Esophagus squamous epithelium (tissue), 5 donors: ENCODE measurements at regions not wholly inside any gene's neighbourhood (a gene's known extent, or its start where the extent isn't known, plus 50 kb on each side); places are given as distances from the start of the nearest gene placed in this dataset.

Source experiments
- DNase-seq: peaks from one replicate; lab custom pipeline; 2025; lab: John Stamatoyannopoulos, UW
- H3K27ac ChIP-seq, 4 donors: fragments of 200-600 bp; sonication (generic); one replicate each; pipeline ENCODE4 v1.5.1; 2016 to 2019; ENCODE audit warnings: mild to moderate bottlenecking in 1 of 4
- H3K27me3 ChIP-seq, 4 donors: fragments of 200-600 bp; sonication (generic); 1 replicate in 3 of 4; 2 replicates in 1 of 4; pipeline versions ENCODE4 v1.5.1 to v1.6.0; 2017 to 2021; ENCODE audit warnings: antibody characterized with exemption in 1 of 4
- H3K36me3 ChIP-seq, 3 donors: fragments of 200-600 bp; sonication (generic); one replicate each; pipeline ENCODE4 v1.5.1; 2016 to 2019
- H3K4me1 ChIP-seq, 3 donors: fragments of 200-600 bp; sonication (generic); one replicate each; pipeline ENCODE4 v1.5.1; 2017 to 2019
- H3K4me3 ChIP-seq, 4 donors: fragments of 200-600 bp; sonication (generic); 1 replicate in 3 of 4; 2 replicates in 1 of 4; pipeline ENCODE4 v1.5.1; 2016 to 2019; ENCODE audit warnings: mild to moderate bottlenecking in 2 of 4, moderate library complexity in 1 of 4
- H3K9me3 ChIP-seq, 3 donors: fragments of 200-600 bp; sonication (generic); one replicate each; pipeline ENCODE4 v1.5.1; 2016 to 2019
- CTCF ChIP-seq, 6 experiments: fragments of 450-650 bp in 4 of 6; fragments of 200-600 bp in 2 of 6; sonication (generic) in 2 of 6; IDR thresholded peaks; one replicate each; pipeline ENCODE4 v1.5.1; 2016 to 2019; ENCODE audit warnings: antibody characterized with exemption in 6 of 6, mild to moderate bottlenecking in 4 of 6, moderate library complexity in 4 of 6
- POLR2A ChIP-seq, 4 donors: fragments of 450-650 bp; IDR thresholded peaks; one replicate each; pipeline ENCODE4 v1.6.1; 2017; ENCODE audit warnings: antibody characterized with exemption in 4 of 4, mild to moderate bottlenecking in 4 of 4, moderate library complexity in 3 of 4
- WGBS, 2 donors: methylation state at CpG; one replicate each; pipeline ENCODE4 v1.1.5; 2018; 5-methylcytosine and 5-hydroxymethylcytosine counted together
- intact Hi-C: fragments of 100-400 bp; cut with DNase I; formaldehyde crosslinking; loops from one replicate; pipeline ENCODE4 v1.15.0; 2022
- donor health status: DM: yes; HTN: yes; CAD: no.

DNA sequence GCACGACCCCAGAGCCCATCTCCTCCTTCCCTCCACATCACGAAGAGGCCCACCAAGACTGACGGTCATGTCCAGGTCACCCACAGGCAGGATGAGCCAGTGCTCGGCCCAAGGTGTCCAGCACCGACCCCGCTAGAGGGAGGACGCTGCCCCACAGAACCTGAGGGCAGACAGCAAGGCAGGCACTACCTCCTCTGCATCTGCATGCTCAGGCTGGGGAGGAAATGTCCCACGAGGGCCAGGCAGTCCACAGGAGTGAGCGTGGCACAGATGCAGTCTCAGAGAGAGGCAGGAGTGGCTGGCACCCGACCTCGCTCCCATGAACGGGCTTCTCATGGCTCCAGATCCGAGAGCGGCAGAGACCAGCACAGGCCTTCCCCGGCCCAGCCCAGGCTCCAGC, 133.2 kb downstream of the TUBA3C start:
- no peak for DNase-seq
- Histone ChIP-seq H3K36me3 (no peaks in the 10 kb centered on the region), H3K4me3 (no peak overlapping the region), H3K9me3 (peaks cover 0 to 49% (median 0%) of the 10 kb centered on the region in 3 donors), H3K4me1 (no peaks in the 10 kb centered on the region), H3K27ac (no peak overlapping the region), H3K27me3 (no peaks in the 10 kb centered on the region)
- 68% methylated on average over 6 of the region's 15 CpGs; no CpG with 5 or more reads in 1 of the 2 donors for WGBS, 2 donors
- intact Hi-C loops = no loop called here
- TF ChIP-seq CTCF (IDR thresholded peaks at IDR 0.05) (no peak), POLR2A (IDR thresholded peaks at IDR 0.05) (no peak)

GRCh38 chr13:19023115-19023514, 158.5 kb downstream of the TUBA3C start:
- Histone ChIP-seq H3K27me3 (no peaks in the 10 kb centered on the region), H3K4me3 (no peak overlapping the region), H3K27ac (no peak overlapping the region), H3K4me1 (no peaks in the 10 kb centered on the region), H3K9me3 (peaks cover 0 to 9% (median 0%) of the 10 kb centered on the region in 3 donors), H3K36me3 (no peaks in the 10 kb centered on the region)
- TF ChIP-seq POLR2A (IDR thresholded peaks at IDR 0.05) (no peak), CTCF (IDR thresholded peaks at IDR 0.05) (no peak)
- no peak for DNase-seq
- WGBS, 2 donors = 19 to 57% methylated on average over 2 of the region's 2 CpGs
- intact Hi-C loops = no loop called here

DNA sequence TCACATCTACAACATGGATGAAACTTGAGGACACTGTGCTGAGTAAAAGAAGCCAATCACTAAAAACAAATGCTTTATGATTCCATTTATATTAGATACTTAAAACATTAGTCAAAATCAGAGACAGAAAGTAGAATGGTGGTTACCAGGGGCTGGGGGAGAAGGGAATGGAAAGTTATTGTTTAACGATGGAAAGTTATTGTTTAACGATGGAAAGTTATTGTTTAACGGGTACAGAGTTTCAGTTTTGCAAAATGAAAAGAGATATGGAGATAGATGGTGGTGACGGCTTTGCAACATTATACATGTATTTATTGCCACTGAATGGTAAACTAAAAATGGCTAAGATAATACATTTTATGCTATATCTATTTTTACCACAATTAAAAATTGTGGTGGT, 160.6 kb downstream of the TUBA3C start:
- no peak for DNase-seq
- no peak overlapping the region for H3K4me3 ChIP-seq
- H3K9me3 ChIP-seq = peaks cover 0 to 9% (median 0%) of the 10 kb centered on the region in 3 donors
- intact Hi-C loops = no loop called here
- no peaks in the 10 kb centered on the region for H3K4me1 ChIP-seq
- WGBS, 2 donors = 30 to 60% methylated on average over 4 of the region's 4 CpGs
- TF ChIP-seq POLR2A (IDR thresholded peaks at IDR 0.05) (no peak), CTCF (IDR thresholded peaks at IDR 0.05) (no peak)
- H3K27me3 ChIP-seq = no peaks in the 10 kb centered on the region
- H3K27ac ChIP-seq = no peak overlapping the region
- no peaks in the 10 kb centered on the region for H3K36me3 ChIP-seq

GRCh38 chr13:18998389-18998788, 183.2 kb downstream of the TUBA3C start:
- no peaks in the 10 kb centered on the region for H3K27me3 ChIP-seq
- peaks cover 0 to 8% (median 0%) of the 10 kb centered on the region in 3 donors for H3K4me1 ChIP-seq
- 62 to 84% methylated on average over 4 to 6 of the region's 6 CpGs for WGBS, 2 donors
- TF ChIP-seq CTCF (IDR thresholded peaks at IDR 0.05) (no peak), POLR2A (IDR thresholded peaks at IDR 0.05) (no peak)
- no peaks in the 10 kb centered on the region for H3K36me3 ChIP-seq
- H3K4me3 ChIP-seq = no peak overlapping the region
- intact Hi-C loops = no loop called here
- no peak overlapping the region for H3K27ac ChIP-seq
- DNase-seq = no peak
- peaks cover 0 to 23% (median 8%) of the 10 kb centered on the region in 3 donors for H3K9me3 ChIP-seq

- no peak overlapping the region for H3K27ac ChIP-seq
- TF ChIP-seq POLR2A (IDR thresholded peaks at IDR 0.05) = no peak
- H3K4me1 ChIP-seq = peaks cover 0 to 8% (median 0%) of the 10 kb centered on the region in 3 donors
- intact Hi-C loops = no loop called here
- no peak overlapping the region for H3K4me3 ChIP-seq
- H3K36me3 ChIP-seq = no peaks in the 10 kb centered on the region
- DNase-seq = no peak
- 92 to 94% methylated on average over 1 of the region's 1 CpG for WGBS, 2 donors
- H3K27me3 ChIP-seq = no peaks in the 10 kb centered on the region
- H3K9me3 ChIP-seq = peaks cover 0 to 39% (median 16%) of the 10 kb centered on the region in 3 donors
These were observed 185.0 kb downstream of the TUBA3C start for GRCh38 chr13:18996627-18997051.

- no peak overlapping the region for H3K27ac ChIP-seq
- TF ChIP-seq POLR2A (IDR thresholded peaks at IDR 0.05) (no peak), CTCF (IDR thresholded peaks at IDR 0.05) (no peak)
- H3K4me1 ChIP-seq = peaks cover 0 to 8% (median 0%) of the 10 kb centered on the region in 3 donors
- no peaks in the 10 kb centered on the region for H3K27me3 ChIP-seq
- WGBS, 2 donors = 32 to 45% methylated on average over 2 of the region's 2 CpGs
- no peaks in the 10 kb centered on the region for H3K36me3 ChIP-seq
- no peak overlapping the region for H3K4me3 ChIP-seq
- intact Hi-C loops = no loop called here
- peaks cover 0 to 39% (median 16%) of the 10 kb centered on the region in 3 donors for H3K9me3 ChIP-seq
- no peak for DNase-seq
These were observed 185.4 kb downstream of the TUBA3C start for GRCh38 chr13:18996221-18996620.
